ENCODE measurements at regions not wholly inside any gene's neighbourhood (a gene's known extent, or its start where the extent isn't known, plus 50 kb on each side); places are given as distances from the start of the nearest gene placed in this dataset.

- no peak for DNase-seq
Observed at GRCh38 chr6:121838842-121839241, 403.4 kb downstream of the GJA1 start.

GRCh38 chr6:121839896-121840295 lies 404.4 kb downstream of the GJA1 start:
- no peak for DNase-seq

GRCh38 chr6:121844898-121845297 lies 409.5 kb downstream of the GJA1 start:
- no peak for DNase-seq

GRCh38 chr6:121847806-121848522 lies 412.5 kb downstream of the GJA1 start:
- DNase-seq: no peak

GRCh38 chr6:121848523-121849255 lies 413.2 kb downstream of the GJA1 start:
- DNase-seq: no peak

GRCh38 chr6:121849477-121849876 lies 414.0 kb downstream of the GJA1 start:
- peak; percentile 13 for DNase-seq

- DNase-seq: no peak
Observed at GRCh38 chr6:121851056-121851455, 415.6 kb downstream of the GJA1 start.

- no peak for DNase-seq
Observed at GRCh38 chr6:121853686-121854085, 418.2 kb downstream of the GJA1 start.

- DNase-seq: no peak
Observed at GRCh38 chr6:121855521-121855920, 420.1 kb downstream of the GJA1 start.

GRCh38 chr6:121856296-121856695 lies 420.9 kb downstream of the GJA1 start:
- no peak for DNase-seq

- DNase-seq: no peak
Observed at GRCh38 chr6:121857551-121857950, 422.1 kb downstream of the GJA1 start.

- DNase-seq: no peak
Observed at GRCh38 chr6:121858310-121858709, 422.9 kb downstream of the GJA1 start.

GRCh38 chr6:121858986-121859385 lies 423.5 kb downstream of the GJA1 start:
- no peak for DNase-seq

GRCh38 chr6:121865811-121866210 lies 430.4 kb downstream of the GJA1 start:
- no peak for DNase-seq

GRCh38 chr6:121867095-121867494 lies 431.6 kb downstream of the GJA1 start:
- no peak for DNase-seq

GRCh38 chr6:121868206-121868605 lies 432.8 kb downstream of the GJA1 start:
- no peak for DNase-seq

GRCh38 chr6:121873595-121873994 lies 438.1 kb downstream of the GJA1 start:
- DNase-seq: no peak

- DNase-seq: no peak
Observed at GRCh38 chr6:121876721-121877120, 441.3 kb downstream of the GJA1 start.

GRCh38 chr6:121879149-121879548 lies 443.7 kb downstream of the GJA1 start:
- no peak for DNase-seq

GRCh38 chr6:121880831-121881230 lies 445.4 kb downstream of the GJA1 start:
- DNase-seq: no peak

- no peak for DNase-seq
Observed at GRCh38 chr6:121881974-121882667, 446.7 kb downstream of the GJA1 start.

GRCh38 chr6:121884091-121884490 lies 448.6 kb downstream of the GJA1 start:
- DNase-seq: no peak

GRCh38 chr6:121884620-121885019 lies 449.2 kb downstream of the GJA1 start:
- no peak for DNase-seq

All from CD4-positive, alpha-beta T cell treated with Interleukin-10 for 1 hour (primary cell).